ENCODE measurements at regions not wholly inside any gene's neighbourhood (a gene's known extent, or its start where the extent isn't known, plus 50 kb on each side); places are given as distances from the start of the nearest gene placed in this dataset.

DNA sequence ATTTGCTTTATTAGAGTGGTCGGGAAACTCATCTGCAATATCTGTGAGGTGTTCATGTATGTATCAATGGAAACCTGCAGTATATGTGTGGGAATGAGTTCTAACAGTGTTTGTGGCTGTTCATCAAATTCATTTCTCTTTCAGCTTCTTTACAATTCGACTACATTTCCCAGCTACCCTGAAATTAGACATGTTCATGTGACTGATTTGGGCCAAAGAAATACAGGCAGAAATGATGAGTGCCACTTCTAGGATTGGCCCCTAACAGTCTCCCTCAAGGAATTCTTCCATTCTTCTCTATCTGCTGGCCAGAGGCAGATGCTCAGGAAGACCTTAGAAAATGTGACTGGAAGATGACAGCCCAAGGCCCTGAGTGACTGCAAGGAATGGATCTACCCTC lies 114.8 kb upstream of the WAC start:
- TF ChIP-seq CTCF (IDR thresholded peaks at IDR 0.05) (no peak), POLR2A (IDR thresholded peaks at IDR 0.05) (no peak)

Data from esophagus squamous epithelium (tissue), 4 donors.